Left lung (tissue), 4 donors: ENCODE measurements at regions not wholly inside any gene's neighbourhood (a gene's known extent, or its start where the extent isn't known, plus 50 kb on each side); places are given as distances from the start of the nearest gene placed in this dataset.

ENCODE experiments used
- ATAC-seq: fragments of 200-7000 bp; cut with Tn5 transposase; one replicate; pipeline ENCODE4 v1.9.1; 2020; ENCODE audit warnings: moderate library complexity
- DNase-seq, 4 donors: peaks; one replicate each; pipeline ENCODE4 v3.0.0-alpha.2; 2013 to 2020
- H3K27ac ChIP-seq, 2 donors: fragments of 200-600 bp; sonication (generic) in 1 of 2; one replicate each; pipeline versions ENCODE4 v1.5.0 to v1.8.0; 2020 to 2021
- H3K27me3 ChIP-seq, 2 donors: fragments of 200-600 bp; sonication (generic) in 1 of 2; one replicate each; pipeline versions ENCODE4 v1.5.0 to v1.8.0; 2020 to 2021
- H3K36me3 ChIP-seq, 2 donors: fragments of 200-600 bp; sonication (generic) in 1 of 2; one replicate each; pipeline versions ENCODE4 v1.5.0 to v1.8.0; 2020 to 2021
- H3K4me1 ChIP-seq, 2 donors: fragments of 200-600 bp; one replicate each; pipeline ENCODE4 v1.8.0; 2021
- H3K4me3 ChIP-seq, 2 donors: fragments of 200-600 bp; sonication (generic) in 1 of 2; one replicate each; pipeline versions ENCODE4 v1.5.0 to v1.8.0; 2020 to 2021; ENCODE audit warnings: mild to moderate bottlenecking in 1 of 2
- H3K9me3 ChIP-seq, 2 donors: fragments of 200-600 bp; sonication (generic) in 1 of 2; one replicate each; pipeline versions ENCODE4 v1.5.0 to v1.8.0; 2020 to 2021
- intact Hi-C, 2 donors: fragments of 100-400 bp; cut with DNase I; formaldehyde crosslinking; loops; one replicate each; pipeline versions ENCODE4 v1.11.2 to v1.14.2; 2022
- TF ChIP-seq, protein P1 (sequence below), 2 donors: fragments of 200-600 bp; sonication (generic) in 1 of 2; IDR thresholded peaks; one replicate each; pipeline versions ENCODE4 v1.5.0 to v1.8.0; 2021; ENCODE audit warnings: antibody characterized with exemption in 2 of 2
- donor health status: DM: no; HTN: yes; CAD: no.
- donor health status: DM: no; HTN: no; CAD: no.

DNA sequence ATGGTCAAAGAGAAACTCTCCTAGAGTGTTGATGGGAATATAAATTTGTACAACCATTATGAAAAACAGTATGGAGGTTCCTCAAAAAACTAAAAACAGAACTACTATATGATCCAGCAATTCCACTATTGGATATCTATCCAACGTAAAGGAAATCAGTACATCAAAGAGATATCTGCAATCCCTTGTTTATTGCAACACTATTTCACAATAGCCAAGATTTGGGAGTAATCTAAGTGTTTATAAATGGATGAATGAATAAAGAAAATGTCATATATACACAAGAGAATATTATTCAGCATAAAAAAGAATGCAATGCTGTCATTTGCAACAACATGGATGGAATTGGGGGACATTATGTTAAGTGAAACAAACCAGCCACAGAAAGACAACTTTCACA, 1118.1 kb upstream of the PRKX start:
- H3K9me3 ChIP-seq, result no peaks in the 10 kb centered on the region
- intact Hi-C loops, result no loop called here
- TF ChIP-seq, protein P1, sequence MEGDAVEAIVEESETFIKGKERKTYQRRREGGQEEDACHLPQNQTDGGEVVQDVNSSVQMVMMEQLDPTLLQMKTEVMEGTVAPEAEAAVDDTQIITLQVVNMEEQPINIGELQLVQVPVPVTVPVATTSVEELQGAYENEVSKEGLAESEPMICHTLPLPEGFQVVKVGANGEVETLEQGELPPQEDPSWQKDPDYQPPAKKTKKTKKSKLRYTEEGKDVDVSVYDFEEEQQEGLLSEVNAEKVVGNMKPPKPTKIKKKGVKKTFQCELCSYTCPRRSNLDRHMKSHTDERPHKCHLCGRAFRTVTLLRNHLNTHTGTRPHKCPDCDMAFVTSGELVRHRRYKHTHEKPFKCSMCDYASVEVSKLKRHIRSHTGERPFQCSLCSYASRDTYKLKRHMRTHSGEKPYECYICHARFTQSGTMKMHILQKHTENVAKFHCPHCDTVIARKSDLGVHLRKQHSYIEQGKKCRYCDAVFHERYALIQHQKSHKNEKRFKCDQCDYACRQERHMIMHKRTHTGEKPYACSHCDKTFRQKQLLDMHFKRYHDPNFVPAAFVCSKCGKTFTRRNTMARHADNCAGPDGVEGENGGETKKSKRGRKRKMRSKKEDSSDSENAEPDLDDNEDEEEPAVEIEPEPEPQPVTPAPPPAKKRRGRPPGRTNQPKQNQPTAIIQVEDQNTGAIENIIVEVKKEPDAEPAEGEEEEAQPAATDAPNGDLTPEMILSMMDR (IDR thresholded peaks at IDR 0.05), result no peak
- DNase-seq (no peak), ATAC-seq (no peak)
- no peaks in the 10 kb centered on the region for H3K4me1 ChIP-seq
- no peak overlapping the region for H3K27ac ChIP-seq
- H3K4me3 ChIP-seq, result no peak overlapping the region
- H3K27me3 ChIP-seq, result no peaks in the 10 kb centered on the region
- H3K36me3 ChIP-seq, result no peaks in the 10 kb centered on the region

DNA sequence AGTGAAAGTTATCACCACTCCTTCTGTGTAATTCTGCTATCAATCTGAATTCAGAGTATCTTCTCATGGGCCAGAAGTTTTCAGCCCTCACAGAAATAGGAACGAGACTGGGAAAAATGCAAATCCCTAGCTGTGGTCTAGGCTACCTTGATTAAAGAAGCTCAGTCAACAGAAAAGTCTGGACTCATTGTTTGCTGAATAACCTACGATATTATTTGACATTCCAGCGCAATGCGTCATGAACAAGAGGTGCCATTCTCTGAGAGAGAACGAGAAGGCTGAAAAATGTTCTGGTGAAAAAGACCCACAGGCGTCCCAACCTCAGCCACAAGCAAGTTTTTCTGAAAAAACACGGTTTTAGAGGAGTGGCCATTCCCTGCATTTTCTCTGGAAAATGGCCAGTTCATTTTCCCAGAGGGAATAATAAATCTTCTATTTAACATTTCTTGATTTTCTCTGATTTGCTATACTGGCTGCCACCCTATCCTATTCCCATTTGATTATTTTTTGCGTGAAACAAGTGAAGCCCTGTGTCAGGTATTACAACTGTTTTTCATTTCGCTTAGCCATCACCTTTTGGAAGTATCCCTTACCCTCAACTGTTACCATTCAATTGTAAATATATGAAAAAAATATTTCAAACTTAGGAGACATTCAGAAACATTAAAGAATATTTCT, 1117.6 kb upstream of the PRKX start:
- intact Hi-C loops, result no loop called here

GRCh38 chrX:4825550-4825949, 1112.1 kb upstream of the PRKX start:
- H3K4me1 ChIP-seq, result no peaks in the 10 kb centered on the region
- TF ChIP-seq, protein P1 (IDR thresholded peaks at IDR 0.05), result no peak
- no peaks in the 10 kb centered on the region for H3K9me3 ChIP-seq
- intact Hi-C loops, result no loop called here
- no peak overlapping the region for H3K27ac ChIP-seq
- no peak overlapping the region for H3K4me3 ChIP-seq
- DNase-seq (no peak), ATAC-seq (peak; percentile 49)
- no peaks in the 10 kb centered on the region for H3K27me3 ChIP-seq
- H3K36me3 ChIP-seq, result no peaks in the 10 kb centered on the region

More for the DNA sequence above, 1117.6 kb upstream of the PRKX start:
- Histone ChIP-seq H3K9me3 (no peaks in the 10 kb centered on the region), H3K4me1 (no peaks in the 10 kb centered on the region), H3K36me3 (no peaks in the 10 kb centered on the region), H3K27ac (no peak overlapping the region), H3K4me3 (no peak overlapping the region), H3K27me3 (no peaks in the 10 kb centered on the region)
- ATAC-seq (peak; percentile 99), DNase-seq (peak in 2 of 4 donors; percentile 7 to 20)
- TF ChIP-seq, protein P1 (IDR thresholded peaks at IDR 0.05), result no peak

DNA sequence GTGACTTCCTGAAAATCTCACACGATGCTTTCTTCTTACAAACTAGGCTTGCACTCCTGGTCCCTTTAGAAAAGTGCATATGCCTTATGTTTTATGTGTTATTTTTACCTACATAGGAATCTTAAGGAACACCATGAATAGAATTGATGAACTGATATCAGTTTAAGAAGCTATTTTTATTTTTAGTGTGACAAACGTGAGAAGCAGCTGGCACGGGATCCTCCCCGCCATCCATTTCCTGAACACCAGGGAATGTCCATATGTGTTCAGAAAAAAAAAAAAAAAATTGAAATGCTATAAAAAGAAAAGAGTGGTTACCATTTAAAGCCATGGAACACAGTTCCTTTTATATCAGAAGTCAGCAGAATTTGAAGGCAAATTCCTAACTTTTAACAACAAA, 1096.1 kb upstream of the PRKX start:
- TF ChIP-seq, protein P1 (IDR thresholded peaks at IDR 0.05), result no peak
- no peak overlapping the region for H3K27ac ChIP-seq
- no peaks in the 10 kb centered on the region for H3K4me1 ChIP-seq
- no peaks in the 10 kb centered on the region for H3K27me3 ChIP-seq
- ATAC-seq (no peak), DNase-seq (no peak)
- H3K9me3 ChIP-seq, result peaks cover 0 to 4% of the 10 kb centered on the region in 2 donors
- no peak overlapping the region for H3K4me3 ChIP-seq
- intact Hi-C loops, result no loop called here
- no peaks in the 10 kb centered on the region for H3K36me3 ChIP-seq

DNA sequence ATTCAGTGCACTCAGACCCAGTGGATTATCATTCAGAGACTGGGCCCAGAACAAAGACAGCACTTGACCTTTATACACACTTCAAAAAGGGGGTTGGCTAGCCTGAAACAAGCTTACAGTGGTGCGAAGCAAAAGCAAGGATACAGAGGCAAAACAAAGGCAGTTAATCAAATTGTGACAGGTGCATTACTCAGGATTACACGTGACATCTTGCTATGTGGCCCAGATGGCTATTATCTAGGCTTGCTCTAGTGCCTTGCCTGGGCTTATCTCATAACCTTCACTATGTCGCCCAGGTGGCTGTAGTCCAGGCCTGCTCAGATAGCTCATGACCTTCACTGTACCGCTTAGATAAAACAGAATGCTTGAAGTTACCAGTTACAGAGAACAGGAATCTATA, 1092.1 kb upstream of the PRKX start:
- no peaks in the 10 kb centered on the region for H3K36me3 ChIP-seq
- DNase-seq (no peak), ATAC-seq (no peak)
- no peak overlapping the region for H3K4me3 ChIP-seq
- TF ChIP-seq, protein P1 (IDR thresholded peaks at IDR 0.05), result no peak
- H3K27ac ChIP-seq, result no peak overlapping the region
- peaks cover 0 to 4% of the 10 kb centered on the region in 2 donors for H3K9me3 ChIP-seq
- no peaks in the 10 kb centered on the region for H3K4me1 ChIP-seq
- H3K27me3 ChIP-seq, result no peaks in the 10 kb centered on the region
- intact Hi-C loops, result no loop called here
